GM18909 (cell line): ENCODE measurements at regions not wholly inside any gene's neighbourhood (a gene's known extent, or its start where the extent isn't known, plus 50 kb on each side); places are given as distances from the start of the nearest gene placed in this dataset.
"Not testable (repeated sequence)": the region's sequence is repeated elsewhere in the genome, so short reads cannot be mapped to it uniquely, and the experiment has no call there.

ENCODE experiments used
- ATAC-seq: cut with Tn5 transposase; IDR thresholded peaks from one replicate; pipeline ENCODE4 v1.9.1; 2021; ENCODE audit warnings: mild to moderate bottlenecking; ENCODE audit not compliant: unreplicated experiment, poor library complexity

DNA sequence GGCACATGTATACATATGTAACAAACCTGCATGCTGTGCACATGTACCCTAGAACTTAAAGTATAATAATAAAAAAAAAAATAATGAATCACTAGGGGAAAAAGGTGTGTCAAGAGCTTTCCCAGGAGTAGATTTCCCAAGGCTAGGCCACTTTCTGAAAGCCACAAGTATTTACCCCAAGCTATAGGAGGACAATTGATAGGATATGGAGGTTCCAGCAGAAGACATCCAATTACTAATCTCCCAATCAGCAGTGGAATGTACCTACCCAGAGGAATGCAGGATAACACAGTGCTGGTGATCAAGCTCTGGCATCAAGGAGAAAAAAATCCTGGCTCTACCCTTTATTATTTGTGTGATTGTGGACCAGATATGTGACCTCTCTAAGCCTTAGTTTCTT is 562.7 kb downstream of the RFPL4B start:
- no peak for ATAC-seq

DNA sequence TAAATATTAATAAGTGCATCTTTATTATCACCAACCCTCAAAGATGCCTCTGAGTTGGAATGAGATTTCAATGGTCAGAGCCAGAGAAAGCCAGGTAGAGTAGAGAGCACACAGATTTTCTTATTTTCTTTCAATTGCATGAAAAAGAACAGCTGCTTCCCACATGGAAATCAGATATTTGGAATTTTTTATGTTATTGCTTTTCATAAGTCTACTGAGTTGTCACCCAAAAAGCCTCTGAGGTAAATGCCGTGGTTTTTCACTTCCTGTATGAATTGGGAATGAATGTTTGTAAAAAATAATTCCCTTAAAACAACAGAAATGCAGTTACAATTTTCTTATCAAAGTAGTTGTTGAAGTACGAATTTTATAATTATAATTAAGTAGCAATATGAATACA is 563.1 kb downstream of the RFPL4B start:
- no peak for ATAC-seq

DNA sequence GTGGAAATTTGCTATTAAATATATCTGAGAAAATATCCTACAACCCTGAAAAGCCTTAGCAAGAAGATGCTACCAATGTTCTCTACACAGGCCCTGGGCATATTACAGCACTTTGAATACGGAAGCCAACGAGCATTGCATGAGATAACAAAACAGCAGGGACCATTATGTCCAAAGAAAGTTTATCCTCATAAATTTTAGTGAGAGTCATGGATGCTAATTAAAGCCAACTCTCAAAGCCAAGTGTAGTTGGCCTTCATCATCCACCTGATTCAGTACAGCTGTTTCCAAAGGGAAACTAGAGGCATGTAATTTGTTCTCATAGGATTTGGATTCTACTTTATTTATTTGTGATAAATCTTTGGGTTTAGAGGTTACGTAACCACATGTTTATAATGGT is 564.8 kb downstream of the RFPL4B start:
- ATAC-seq = no peak

DNA sequence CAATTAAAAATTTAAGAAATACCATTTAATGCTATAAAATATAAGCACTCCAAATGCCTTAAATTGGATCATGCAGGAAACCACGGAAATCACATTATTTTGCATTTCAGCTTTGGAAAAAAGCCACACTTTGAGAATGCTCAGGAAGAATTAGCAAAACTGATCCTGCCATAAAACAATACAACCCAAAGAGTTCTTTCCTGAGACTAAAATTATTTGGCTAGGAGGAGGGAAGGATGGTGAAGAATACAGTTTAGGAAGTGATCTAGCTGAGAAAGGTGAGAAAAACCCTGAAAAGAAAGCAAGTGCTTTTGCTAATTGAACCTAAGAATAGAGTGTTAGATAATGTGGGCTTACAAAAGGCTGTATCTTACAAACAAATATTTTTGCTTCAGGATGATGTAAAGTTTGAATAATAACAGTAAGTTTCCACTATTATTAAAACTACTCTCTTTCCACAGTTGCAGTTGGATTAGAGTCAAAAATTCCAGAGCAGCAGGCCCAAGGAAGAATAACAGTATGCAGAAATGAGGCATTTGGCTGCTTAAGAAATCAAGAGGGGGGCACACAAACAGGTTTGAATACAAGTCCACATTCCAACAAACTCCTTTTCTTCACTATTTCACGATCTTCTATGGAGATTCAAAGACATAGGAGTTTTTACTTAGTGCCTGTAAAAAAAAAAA is 565.4 kb downstream of the RFPL4B start:
- no peak for ATAC-seq

DNA sequence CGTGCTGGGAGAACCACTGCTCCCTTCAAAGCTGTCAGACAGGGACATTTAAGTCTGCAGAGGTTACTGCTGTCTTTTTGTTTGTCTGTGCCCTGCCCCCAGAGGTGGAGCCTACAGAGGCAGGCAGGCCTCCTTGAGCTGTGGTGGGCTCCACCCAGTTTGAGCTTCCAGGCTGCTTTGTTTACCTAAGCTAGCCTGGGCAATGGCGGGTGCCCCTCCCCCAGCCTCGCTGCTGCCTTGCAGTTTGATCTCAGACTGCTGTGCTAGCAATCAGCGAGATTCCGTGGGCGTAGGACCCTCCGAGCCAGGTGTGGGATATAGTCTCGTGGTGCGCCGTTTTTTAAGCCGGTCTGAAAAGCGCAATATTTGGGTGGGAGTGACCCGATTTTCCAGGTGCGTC is 572.6 kb downstream of the RFPL4B start:
- ATAC-seq = not testable (repeated sequence)

DNA sequence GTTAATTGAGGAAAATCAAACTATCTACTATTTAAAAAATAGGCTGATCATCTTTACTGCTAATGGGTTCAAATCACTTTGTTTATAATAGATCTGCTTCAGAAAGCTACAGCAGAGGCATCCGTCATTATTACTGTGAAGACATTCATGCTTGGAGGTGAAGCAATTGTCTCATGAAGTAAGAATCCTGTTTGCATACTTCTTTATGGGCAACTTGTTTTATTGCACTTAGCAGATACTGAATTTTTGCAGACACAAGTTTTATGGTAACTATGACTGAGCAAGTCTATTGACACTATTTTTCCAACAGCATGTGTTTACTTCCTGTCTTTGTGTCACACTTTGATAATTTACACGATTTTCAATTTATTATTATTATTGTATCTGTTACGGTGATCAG is 573.9 kb downstream of the RFPL4B start:
- no peak for ATAC-seq

DNA sequence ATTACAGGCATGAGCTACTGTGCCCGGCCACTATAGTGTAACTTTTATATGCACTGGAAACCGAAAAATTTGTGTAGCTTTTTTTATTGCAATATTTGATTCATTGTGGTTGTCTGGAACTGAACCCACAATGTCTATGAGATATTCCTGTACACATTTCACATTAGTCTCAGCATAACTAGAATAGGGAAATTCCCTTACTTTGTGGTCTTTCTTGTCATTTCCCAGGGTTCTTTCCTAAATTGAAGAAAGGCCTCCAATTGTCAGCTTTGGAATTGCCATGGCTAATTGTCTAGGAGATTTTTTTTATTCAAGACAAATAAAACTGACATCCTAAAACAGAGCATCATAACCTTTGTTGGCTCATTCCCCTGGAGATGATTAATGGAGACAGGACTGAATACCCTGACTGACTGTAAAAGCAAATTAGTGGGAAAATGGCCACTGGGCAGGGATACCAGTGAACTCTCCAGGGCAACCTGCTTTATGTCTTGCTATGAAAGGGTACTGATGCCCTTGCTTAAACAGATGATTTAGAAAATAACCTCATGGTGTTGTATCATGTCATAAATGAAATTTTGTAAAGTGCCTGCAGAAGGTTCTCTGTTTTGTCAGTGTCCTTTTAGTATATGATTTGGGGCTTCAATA is 576.9 kb downstream of the RFPL4B start:
- no peak for ATAC-seq

DNA sequence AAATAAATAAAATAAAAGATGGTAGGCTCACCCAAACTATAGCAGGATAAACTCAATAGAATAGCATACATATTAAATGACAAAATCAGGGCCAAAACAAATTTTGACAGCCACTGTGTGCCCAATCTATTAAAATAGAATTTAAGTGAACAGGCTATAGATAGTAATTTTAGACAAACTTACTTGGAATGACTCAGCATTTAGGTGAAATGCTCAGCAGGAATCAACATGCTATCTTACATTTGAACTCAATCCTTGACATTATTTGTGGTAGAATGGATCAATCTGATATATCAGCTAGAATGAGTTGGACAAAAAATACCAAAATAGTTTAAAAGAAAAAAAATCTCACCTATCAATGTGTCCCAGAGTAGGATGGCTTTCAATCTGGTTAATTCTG is 578.6 kb downstream of the RFPL4B start:
- no peak for ATAC-seq

DNA sequence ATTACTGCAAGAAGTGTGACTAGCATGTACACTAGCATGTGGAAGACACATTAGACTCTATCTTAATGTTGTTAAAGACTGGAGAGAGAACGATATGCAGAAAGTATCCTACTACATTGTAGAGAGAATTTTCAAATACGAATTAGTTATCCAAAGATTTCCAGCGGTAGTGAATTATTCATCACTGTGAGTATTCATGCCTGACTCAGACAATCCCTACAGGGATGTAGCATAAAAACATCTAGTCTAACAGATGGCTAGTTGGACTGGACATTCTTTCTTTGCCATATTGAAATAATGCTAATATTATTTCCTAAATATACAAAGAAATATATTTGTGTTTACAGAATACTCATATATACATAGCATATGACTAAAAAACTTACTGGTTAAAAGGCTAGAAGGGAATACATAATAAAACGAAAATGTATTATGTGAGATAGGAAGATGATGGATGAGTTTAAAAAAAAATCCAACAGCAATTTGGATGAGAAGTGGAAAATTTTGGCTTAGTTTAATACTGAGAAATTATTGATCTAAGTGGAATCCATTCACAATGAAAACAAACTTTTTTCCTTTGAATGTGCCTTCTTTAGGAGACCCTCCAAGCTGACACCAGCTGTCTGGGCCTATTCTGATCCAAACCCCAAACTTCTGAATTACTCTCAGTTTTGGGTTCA is 580.7 kb downstream of the RFPL4B start:
- ATAC-seq = no peak

DNA sequence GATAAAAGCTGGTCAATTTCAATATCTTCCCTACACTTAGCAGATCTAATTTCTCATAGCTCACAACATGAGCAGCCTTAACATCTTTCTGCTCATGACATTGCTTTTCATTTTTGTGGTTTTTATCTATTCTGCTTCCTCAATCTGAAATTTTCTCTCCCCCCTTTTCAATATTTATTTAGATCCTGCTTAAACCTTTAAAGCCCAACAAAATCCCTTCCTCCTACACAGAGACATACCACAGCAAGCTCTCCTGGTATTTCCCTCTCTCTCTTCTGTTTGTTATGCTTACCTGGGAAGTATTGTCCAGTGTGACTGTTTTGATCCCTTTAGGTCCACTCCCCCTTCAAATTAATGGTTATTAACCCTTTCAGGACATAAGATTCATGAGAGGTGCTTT is 582.5 kb downstream of the RFPL4B start:
- ATAC-seq = no peak

DNA sequence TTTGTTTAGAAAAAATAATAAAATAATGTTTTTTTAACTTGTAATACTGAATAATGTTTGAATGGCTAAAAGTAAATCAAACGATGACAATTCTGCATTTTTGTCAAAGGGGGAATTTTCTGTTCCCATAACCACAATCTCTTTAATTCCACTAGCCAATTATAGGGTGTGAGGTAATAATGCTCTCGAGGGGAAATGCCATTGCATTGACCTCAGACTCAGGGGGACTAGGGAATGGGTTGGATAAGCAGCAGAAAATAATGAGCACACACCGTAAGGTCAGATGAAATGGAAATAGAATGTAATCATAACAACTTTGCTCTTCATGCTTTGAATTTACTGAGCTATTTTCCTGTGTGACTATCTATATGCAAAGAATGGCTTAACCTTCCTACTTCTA is 584.7 kb downstream of the RFPL4B start:
- no peak for ATAC-seq

DNA sequence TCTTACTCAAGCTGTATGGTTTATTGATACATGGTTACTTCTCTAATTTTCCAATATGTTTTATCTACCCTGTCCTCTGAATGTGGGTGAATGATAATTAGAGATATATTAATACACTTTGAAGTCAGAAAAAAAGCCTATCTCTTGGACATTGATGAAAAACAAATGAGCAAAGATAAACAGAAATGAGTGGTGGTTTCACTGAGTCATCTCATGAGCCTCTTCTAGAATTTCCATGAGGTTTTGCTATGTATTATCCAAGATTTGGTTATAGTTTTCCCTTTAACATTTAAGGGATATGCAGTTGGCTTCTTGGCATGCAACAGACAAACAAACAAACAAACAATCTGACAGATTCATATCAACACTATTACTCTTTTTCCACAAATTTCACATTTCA is 586.8 kb downstream of the RFPL4B start:
- ATAC-seq = no peak

DNA sequence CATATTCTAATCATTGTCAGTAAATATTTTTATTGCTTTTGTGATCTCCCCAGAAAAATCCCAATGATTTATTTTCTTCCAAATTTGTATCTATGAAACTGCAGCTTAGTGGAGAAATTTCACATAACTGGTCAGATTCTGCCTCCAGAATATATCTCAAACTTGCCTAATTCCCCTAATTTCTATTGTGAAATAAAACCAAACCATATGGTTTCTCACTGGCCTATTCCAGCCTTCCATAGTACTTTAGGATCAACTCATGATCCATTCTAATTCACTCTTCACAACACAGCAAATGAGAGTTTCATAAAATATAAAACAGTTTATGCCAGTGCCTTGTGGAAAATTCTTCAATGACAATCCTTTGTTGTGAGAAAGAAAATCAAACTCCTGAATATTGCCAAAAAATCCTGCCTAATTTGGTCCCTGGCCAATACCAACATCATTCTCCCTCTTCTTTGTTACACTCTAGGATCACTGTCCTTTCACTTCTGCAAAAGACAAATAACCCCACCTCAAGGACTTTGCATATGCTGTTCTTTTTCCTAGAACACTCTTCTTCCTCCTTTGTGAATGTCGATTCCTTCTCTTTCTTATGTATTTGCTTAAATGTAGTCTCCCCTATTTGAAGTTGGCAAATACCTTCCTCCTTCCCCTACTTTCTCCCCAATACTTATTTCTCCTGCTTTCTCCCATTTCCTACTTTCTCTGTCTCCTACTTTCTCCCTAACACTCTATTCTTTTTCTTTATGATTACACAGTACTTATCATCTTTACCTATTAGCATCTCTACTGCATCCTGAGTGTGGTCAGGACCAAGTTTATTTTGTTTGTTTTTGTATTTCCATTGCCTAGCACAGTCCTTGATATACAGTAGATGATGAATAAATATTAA is 587.5 kb downstream of the RFPL4B start:
- ATAC-seq = no peak

DNA sequence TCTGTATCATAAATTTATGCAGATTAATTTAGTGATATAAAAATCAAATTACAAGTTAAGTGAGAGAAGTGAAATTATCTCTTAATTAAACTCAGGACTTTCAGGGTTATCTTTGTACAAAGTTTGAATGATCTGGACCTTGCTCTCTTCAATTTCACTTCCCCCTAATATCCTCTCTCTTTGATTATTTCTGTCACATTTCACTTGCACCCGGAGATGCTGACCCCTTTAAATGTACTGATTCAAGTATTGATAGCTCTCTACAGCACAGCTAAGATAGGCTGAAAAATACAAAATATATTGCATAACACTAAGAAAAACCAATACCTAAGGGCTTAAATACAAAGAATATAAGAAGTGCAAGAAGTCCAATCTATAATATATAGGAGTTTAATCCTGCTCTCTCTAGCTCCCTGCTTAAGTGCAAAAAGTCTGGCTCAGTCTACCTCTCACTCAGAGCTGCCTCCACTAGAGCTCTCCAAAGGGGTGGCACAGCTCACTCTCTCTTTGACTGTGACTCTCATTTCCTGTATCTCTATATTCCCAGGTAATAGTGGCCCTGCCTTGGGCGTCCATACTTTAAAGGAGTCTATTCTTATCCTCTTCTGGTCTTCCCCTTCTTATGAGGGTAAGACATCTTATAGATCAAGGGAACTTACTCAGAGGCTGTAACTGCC is 588.4 kb downstream of the RFPL4B start:
- ATAC-seq = no peak

DNA sequence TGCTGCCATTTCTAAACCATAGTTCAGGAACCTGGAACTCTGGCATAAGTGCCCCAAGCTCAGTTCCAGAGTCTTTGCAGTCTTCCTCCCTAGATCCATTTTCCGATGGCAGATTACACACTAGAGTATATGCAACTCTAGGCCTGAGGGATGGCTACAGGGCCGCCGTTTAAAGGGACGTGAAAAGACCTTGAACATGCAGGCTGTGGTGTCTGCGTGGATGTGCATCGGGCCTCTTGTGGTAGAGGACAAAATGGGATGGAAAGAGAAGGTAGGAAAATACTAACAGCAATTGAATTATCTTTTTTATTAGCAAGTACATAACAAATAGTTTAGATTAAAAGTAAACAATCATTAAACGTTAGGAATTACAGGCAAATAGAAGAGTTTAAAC is 588.9 kb downstream of the RFPL4B start:
- no peak for ATAC-seq

DNA sequence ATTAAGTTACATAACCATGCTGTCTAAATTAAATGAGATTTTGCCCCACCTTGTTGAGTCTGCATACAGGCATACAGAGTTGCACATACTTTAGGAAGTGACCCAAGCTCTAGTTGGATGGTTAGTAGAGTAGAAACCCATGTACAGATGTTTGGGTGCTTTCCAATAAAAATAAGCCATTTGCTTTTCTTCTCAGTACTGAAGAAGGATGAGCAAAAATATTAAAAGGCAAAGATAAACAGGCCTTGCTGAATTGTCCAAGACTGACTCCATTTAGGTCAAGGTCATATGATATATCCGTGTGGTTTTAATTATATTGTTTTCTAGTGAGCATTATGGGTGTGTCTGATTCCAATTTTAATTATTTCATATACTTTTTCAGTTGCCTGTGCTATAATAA is 589.4 kb downstream of the RFPL4B start:
- no peak for ATAC-seq

DNA sequence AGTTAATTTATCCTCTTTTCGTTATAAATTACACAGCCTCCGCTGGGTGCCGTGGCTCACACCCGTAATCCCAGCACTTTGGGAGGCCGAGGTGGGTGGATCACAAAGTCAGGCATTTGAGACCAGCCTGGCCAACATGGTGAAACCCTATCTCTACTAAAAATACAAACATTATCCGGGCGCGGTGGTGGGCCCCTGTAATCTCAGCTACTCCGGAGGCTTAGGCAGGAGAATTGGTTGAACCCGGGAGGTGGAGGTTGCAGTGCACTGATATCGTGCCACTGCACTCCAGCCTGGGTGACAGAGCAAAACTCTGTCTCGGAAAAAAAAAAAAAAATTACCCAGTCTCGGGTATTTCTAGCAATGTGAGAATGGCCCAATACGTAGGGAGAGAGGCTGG is 590.6 kb downstream of the RFPL4B start:
- ATAC-seq = not testable (repeated sequence)

DNA sequence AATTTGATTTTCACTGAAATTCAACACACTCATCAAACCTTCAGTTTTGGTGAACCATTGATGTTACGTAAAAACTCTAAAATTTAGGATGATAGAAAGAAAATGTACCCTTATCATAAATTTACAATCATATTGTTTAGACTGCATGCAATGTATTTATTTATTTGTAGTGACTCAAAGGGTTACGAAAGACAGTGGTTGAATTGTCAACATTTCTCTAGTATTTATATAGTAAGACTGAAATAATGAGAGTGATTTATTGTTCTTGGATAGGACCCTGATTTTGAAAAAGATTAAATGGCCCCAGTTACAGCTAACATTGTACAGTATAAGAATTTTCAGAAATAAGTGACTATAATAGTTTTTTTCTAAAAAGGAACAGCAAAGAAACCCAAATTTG is 591.5 kb downstream of the RFPL4B start:
- no peak for ATAC-seq

DNA sequence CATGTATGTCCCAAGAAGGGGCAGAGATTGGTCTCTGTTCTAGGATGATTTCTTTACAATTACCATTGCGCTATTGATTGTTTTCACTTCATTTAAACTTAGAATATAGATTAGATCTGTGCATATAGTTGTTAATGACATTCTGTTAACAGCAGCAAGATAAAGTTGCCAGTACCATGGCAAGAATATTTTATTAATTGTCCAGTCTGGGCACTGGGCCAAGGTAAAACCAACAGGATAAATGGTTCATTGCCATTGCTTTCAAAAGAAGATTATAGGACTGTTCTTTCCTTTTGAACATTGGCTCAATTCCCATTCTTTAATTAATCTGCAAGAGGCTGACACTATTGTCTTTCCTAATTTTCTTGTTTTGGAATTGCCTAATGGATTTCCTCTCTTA is 592.4 kb downstream of the RFPL4B start:
- no peak for ATAC-seq

DNA sequence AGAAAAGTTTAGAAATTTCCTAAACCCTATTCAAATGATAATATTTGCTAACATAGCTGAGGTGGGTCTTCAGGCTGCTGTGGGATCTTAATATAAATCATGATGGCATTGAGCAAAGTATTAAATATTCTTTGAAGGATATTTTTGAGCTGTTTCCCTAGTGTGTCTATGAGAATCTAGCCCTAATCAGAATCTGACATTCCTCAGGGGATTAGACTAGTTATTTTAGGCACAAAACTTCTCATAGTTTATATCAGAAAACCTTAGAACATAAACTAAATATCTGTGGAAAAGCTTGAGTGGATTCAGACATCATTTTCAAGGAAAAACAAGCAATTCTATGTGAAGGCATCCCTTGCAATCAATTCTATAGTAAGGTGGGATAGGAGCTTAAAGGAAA is 594.5 kb downstream of the RFPL4B start:
- ATAC-seq = no peak
